Activated CD4-positive, alpha-beta T cell treated with anti-CD3 and anti-CD28 coated beads, Interleukin-2, Interleukin-6, amounts not matched to agents 100 ng/mL and 50 ng/mL, durations not matched to agents 16 hours and 8 hours (primary cell): ENCODE measurements at regions not wholly inside any gene's neighbourhood (a gene's known extent, or its start where the extent isn't known, plus 50 kb on each side); places are given as distances from the start of the nearest gene placed in this dataset.
"Not testable (repeated sequence)": the region's sequence is repeated elsewhere in the genome, so short reads cannot be mapped to it uniquely, and the experiment has no call there.

Experiments used
- DNase-seq: peaks from one replicate; pipeline ENCODE4 v3.0.0-alpha.2; 2020

DNA sequence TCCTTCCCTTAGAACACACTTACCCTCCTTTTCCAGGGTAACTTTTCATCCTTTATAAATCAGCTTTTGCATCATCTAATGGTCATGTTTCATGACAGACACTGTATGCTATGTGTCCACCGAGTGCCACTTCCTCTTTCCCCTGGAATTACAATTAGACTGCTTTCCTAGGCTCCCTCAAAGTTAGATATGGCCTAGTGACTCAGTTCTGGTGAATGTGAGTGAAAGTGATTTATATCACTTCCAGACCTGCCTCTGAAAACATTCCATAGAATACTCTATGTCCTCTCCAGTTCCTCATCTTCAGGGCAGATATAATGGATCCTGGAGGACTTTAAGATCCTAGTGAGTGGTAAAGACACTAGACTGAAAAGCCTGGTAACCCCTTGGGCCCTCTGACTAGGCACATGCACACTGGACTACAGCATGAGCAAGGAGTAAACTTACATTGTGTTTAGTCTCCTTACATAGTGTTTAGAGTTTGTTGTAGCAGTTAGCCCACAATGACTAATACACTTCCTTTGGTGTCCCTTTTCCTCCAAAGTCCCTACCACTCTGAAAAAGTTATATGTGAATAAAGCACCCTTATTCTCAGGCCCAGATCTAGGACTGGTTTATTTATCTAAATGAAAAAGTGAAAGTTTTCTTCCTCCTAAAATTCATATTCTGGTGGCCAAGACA lies 59.3 kb downstream of the GPR88 start:
- DNase-seq = no peak

DNA sequence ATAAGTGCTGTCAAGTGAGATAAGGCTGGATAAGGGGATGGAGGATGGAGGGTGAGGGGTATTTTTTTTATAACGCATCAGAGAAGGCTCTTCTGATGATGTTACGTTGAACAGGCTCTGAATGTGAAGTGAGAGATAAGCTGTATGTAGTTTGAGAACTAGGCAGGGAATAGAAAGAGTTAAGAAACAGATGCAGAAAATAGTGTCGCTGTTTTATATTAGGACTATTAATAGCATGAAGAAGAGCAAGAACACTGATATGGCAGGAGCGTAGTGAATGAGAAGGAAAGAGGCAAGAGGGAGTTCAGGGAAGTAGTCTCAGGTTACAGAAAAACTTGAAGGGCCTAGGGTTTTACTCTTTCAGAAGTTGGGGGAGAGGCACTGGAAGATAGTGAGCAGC lies 59.8 kb downstream of the GPR88 start:
- no peak for DNase-seq

DNA sequence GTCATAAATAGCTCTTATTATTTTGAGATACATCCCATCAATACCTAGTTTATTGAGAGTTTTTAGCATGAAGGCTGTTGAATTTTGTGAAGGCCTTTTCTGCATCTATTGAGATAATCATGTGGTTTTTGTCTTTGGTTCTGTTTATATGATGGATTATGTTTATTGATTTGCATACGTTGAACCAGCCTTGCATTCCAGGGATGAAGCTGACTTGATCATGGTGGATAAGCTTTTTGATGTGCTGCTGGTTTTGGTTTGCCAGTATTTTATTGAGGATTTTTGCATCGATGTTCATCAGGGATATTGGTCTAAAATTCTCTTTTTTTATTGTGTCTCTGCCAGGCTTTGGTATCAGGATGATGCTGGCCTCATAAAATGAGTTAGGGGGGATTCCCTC lies 62.4 kb downstream of the GPR88 start:
- DNase-seq = not testable (repeated sequence)

DNA sequence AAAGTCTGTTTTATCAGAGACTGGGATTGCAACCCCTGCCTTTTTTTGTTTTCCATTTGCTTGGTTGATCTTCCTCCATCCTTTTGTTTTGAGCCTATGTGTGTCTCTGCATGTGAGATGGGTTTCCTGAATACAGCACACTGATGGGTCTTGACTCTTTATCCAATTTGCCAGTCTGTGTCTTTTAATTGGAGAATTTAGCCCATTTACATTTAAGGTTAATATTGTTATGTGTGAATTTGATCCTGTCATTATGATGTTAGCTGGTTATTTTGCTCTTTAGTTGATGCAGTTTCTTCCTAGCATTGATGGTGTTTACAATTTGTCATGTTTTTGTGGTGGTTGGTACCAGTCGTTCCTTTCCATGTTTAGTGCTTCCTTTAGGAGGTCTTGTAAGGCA lies 64.1 kb downstream of the GPR88 start:
- DNase-seq = not testable (repeated sequence)

- DNase-seq = no peak
Measured at GRCh38 chr1:100604372-100604771, 66.4 kb downstream of the GPR88 start.

DNA sequence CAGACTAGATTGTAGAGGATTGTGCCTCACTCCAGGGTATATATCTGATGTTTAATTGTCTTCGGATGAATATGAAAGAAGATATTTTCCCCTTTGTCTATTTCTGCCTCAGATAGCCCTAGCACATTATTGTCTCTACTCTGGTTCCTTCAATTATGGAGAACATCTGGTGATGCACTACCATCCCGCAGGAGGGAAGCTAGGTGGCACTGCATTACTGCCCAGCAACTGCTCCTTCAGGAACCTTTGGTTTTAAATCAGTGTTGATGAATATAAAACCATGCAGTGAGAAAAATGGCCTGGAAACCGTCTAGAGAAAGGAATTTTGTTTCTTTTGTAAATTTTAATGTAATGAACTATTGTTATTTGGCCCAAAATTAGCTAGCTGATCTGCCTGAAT lies 68.5 kb downstream of the GPR88 start:
- DNase-seq = no peak

- no peak for DNase-seq
Measured at GRCh38 chr1:100607628-100608240, 69.8 kb downstream of the GPR88 start.

DNA sequence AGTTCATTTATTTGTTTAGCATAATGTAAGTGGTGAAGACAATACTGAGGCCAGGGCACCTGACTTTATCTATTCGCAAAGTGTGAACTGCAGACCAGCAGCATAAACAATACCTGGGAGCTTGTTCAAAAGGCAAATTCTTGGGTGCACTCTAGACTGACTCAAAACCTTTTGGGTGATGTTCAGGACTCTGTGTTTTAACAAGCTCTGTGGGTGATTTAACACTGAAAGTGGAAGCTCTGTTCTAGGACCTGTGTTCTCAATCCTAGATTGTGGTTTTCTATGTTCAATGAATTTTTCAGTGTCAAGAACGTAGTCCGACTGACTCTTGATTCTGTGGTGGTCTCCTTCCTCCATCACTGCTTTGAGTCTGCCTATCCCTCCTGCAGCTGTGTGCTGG lies 71.9 kb downstream of the GPR88 start:
- no peak for DNase-seq

DNA sequence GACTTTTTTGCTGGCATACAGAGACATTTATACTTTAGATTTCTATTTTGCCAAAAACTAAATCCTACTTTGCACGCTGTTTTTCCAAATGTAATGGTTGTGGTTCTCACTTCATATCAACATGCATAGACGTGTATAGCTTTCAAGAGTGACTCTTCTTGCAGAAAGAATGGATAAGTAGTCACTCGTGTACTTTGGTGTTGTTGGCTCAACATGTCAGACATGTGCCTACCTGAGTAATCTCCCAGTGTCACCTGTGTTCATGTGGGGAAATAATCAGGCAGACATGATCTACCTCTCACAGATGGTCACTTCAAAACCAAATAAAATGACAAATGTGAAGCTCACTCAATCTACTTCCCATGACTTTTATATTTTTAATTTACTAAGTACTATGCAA lies 73.1 kb downstream of the GPR88 start:
- no peak for DNase-seq

DNA sequence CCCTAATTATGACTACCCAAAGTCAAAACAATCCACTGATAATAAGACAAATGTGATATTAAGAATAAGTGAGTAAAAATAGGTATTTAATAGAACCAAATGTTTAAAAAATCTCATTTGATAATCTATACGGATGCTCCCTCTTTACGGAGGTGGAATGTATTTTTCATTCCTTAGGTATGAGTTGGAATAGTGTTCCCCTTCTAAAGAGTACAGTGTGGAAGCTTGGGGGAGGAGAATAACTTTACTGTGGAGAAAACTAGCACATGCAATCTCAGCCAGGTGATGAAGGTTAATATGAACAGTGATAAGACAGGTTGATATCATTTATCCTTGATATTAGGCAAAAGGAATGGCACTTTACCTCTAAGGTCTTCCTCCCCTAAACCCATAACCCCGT lies 74.6 kb downstream of the GPR88 start:
- DNase-seq = no peak

- DNase-seq = no peak
Measured at GRCh38 chr1:100613817-100614559, 76.0 kb downstream of the GPR88 start.

DNA sequence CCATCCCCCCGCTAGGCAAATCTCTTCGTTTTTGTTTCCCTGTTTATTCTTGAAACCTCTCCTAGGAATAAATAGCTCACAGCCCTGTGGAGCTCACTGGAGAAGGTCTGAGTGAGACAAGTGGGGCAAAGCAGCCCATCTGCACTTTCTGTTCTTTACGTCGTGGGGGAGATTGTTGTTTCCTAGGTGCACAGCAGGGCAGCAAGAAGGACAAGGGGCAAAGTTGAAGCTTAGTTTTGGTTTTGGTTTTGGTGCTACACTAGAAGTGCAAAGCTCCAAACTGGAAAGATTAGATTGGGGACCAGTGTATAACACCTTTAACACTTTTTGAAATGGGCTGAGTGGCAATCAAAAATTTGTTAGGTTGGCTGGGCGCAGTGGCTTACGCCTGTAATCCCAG lies 76.6 kb downstream of the GPR88 start:
- DNase-seq = no peak

DNA sequence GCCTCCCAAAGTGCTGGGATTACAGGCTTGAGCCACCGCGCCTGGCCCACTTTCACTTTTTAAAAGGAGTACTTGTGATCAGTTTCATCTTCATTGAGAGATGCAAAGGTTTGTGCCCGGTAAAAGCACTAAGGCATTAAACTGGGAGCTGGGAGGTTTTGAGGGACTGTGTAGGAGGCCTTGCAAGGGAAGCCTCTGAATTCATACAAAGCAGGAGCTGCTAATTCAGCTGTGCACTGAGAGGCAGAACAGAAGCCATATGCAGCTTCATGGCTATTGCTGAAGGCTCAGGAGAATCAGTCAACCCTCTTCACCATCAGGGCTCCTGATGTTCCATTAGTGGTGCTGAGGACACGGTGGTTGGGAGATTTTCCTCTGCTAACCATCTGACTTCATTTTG lies 77.7 kb downstream of the GPR88 start:
- no peak for DNase-seq

- DNase-seq = no peak
Measured at GRCh38 chr1:100616121-100616621, 78.2 kb downstream of the GPR88 start.

DNA sequence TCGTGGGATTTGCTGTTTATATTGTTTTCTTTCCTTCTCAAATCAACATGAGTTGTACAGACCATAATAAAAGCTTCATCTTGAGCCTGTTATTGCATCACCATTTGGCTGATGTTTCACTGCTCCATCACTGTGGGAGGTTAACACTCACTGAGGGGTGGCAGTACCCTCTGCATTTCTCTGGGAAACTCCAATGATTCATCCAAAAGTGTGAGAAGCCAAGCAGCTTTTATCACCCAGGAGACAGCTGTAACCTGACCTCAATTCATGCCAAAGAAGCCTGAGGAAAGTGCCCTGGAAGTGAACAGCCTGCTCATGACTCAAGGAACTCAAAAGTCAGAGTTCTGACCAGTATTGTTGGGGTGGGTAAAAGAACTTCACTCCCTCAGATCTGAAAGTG lies 84.1 kb downstream of the GPR88 start:
- peak; percentile 4 for DNase-seq

- no peak for DNase-seq
Measured at GRCh38 chr1:100622506-100622905, 84.6 kb downstream of the GPR88 start.

- DNase-seq = no peak
Measured at GRCh38 chr1:100622966-100623762, 85.2 kb downstream of the GPR88 start.

GRCh38 chr1:100624886-100625610 lies 87.1 kb downstream of the GPR88 start:
- DNase-seq = no peak

DNA sequence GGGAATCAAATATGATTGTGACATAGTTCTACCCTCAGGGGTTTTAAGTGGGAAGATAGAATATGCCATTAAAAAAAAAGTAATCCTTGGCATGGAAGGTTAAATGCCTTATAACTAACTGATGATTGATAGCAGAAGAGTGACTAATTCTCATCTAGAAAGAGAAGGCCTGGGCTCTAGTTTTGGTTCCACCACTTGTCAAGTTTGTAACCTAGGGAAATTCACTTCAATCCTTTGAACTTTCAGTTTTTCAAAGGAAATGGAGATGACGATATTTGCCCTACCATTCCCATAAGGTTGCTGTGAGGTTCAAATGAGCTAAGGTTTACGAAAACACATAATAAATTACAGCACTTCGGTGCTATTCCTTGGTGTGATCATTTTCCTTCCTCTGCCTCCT lies 88.5 kb downstream of the GPR88 start:
- peak; percentile 9 for DNase-seq

DNA sequence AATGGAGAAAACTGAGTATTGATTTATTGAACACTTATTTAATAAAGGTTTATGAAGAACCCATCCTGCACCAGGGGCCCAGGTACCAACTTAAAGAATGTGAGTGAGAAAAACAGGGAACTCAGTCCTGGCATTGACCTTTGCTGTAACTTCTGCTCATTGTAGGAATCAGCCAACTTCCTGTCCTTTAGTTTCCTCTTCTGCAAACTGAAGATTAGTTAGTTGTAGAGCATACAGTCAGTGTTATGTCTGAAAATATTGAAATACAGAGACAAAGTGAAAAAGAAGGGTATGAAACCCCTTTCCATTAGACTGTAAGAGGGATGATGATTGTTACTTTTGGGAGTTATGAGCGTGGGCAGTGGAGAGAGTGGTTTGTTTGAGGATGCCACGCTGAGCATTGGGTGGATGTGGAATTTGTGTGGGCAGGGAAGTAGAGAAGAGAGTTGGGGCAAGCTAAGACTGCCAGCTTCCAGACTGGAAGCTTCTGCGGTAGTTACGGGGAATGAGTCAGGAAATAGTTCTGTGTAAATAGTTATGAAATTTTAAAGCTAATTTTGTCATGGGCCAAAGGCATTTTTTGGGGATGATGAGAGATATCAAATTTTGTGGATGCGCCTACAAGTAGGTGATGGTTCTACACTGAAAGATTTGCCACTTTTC lies 89.2 kb downstream of the GPR88 start:
- DNase-seq = no peak

GRCh38 chr1:100627936-100628335 lies 90.0 kb downstream of the GPR88 start:
- no peak for DNase-seq

GRCh38 chr1:100628631-100629081 lies 90.7 kb downstream of the GPR88 start:
- no peak for DNase-seq
